H1 (cell line): ENCODE measurements at regions not wholly inside any gene's neighbourhood (a gene's known extent, or its start where the extent isn't known, plus 50 kb on each side); places are given as distances from the start of the nearest gene placed in this dataset.

Experiments used
- CTCF ChIA-PET: fragments of 300-600 bp; sonication (Branson Sonifier 250); formaldehyde crosslinking; loops from one replicate; lab custom pipeline; 2021; ENCODE audit not compliant: partially characterized antibody; lab: Charles Lee
- POLR2A ChIA-PET: fragments of 300-600 bp; sonication (Branson Sonifier 250); formaldehyde crosslinking; loops from one replicate; lab custom pipeline; 2021; ENCODE audit warnings: inconsistent platforms; ENCODE audit not compliant: partially characterized antibody; lab: Charles Lee
- DNase-seq, 2 experiments: peaks; one replicate each; pipeline versions ENCODE4 v3.0.0 to v3.0.0-alpha.2; 2010 to 2022; ENCODE audit warnings: low spot score in 2 of 2, low read depth in 1 of 2, mixed read lengths in 1 of 2
- FAIRE-seq: peaks from 2 replicates; lab custom pipeline; 2011; peaks lifted over from hg19 to GRCh38; lab: Jason Lieb, UNC
- H2AFZ ChIP-seq: 2 replicates; pipeline ENCODE4 v1.8.1; 2012; ENCODE audit warnings: low read length, inconsistent platforms
- H2AK5ac ChIP-seq: 2 replicates; pipeline ENCODE4 v1.6.1; 2013; ENCODE audit warnings: low read depth, low read length
- H2BK120ac ChIP-seq: replicated peaks from 2 replicates; pipeline ENCODE3; 2013; ENCODE audit warnings: low read depth, low read length, inconsistent platforms
- H2BK12ac ChIP-seq: 2 replicates; pipeline ENCODE4 v1.6.1; 2013; ENCODE audit warnings: low read depth, low read length
- H2BK15ac ChIP-seq: 2 replicates; pipeline ENCODE4 v1.6.1; 2013; ENCODE audit warnings: low read length
- H2BK20ac ChIP-seq: 2 replicates; pipeline ENCODE4 v1.6.1; 2013; ENCODE audit warnings: low read length
- H2BK5ac ChIP-seq: 2 replicates; pipeline ENCODE4 v1.6.1; 2013; ENCODE audit warnings: low read depth, low read length
- H3K14ac ChIP-seq: 2 replicates; pipeline ENCODE4 v1.6.1; 2013; ENCODE audit warnings: inconsistent platforms; ENCODE audit not compliant: insufficient read length
- H3K18ac ChIP-seq: 2 replicates; pipeline ENCODE4 v1.6.1; 2013; ENCODE audit warnings: low read length; ENCODE audit errors: extremely low read depth
- H3K23ac ChIP-seq: 2 replicates; pipeline ENCODE4 v1.6.1; 2013; ENCODE audit warnings: inconsistent platforms; ENCODE audit not compliant: insufficient read length
- H3K23me2 ChIP-seq: 2 replicates; pipeline ENCODE4 v1.6.1; 2013; ENCODE audit warnings: low read depth, low read length
- H3K27ac ChIP-seq: 2 replicates; pipeline ENCODE4 v1.6.1; 2011; ENCODE audit warnings: low read depth, low read length, inconsistent platforms
- H3K27me3 ChIP-seq, 4 experiments: replicated peaks in 1 of 4; 1 replicate in 1 of 4; 2 replicates in 3 of 4; pipeline versions ENCODE4 v1.6.1 to v1.8.1; 2011 to 2013; ENCODE audit warnings: low read length in 3 of 4, mild to moderate bottlenecking in 3 of 4, inconsistent platforms in 2 of 4, mixed read lengths in 2 of 4, moderate library complexity in 1 of 4; ENCODE audit not compliant: control insufficient read depth in 3 of 4, insufficient read depth in 3 of 4; ENCODE audit errors: extremely low read depth in 1 of 4
- H3K36me3 ChIP-seq, 4 experiments: 2 replicates each; pipeline versions ENCODE4 v1.6.1 to v1.8.1; 2011 to 2013; ENCODE audit warnings: mild to moderate bottlenecking in 4 of 4, low read length in 3 of 4, moderate library complexity in 2 of 4, control low read depth in 1 of 4, inconsistent platforms in 1 of 4; ENCODE audit not compliant: insufficient read depth in 4 of 4, control insufficient read depth in 2 of 4
- H3K4ac ChIP-seq: replicated peaks from 2 replicates; pipeline ENCODE3; 2013; ENCODE audit warnings: low read length, low read depth, mixed read lengths, inconsistent platforms; ENCODE audit not compliant: insufficient read length
- H3K4me1 ChIP-seq, 4 experiments: replicated peaks in 1 of 4; 1 replicate in 1 of 4; 2 replicates in 3 of 4; pipeline versions ENCODE4 v1.6.1 to v1.8.1; 2011 to 2013; ENCODE audit warnings: low read length in 3 of 4, inconsistent platforms in 2 of 4, mixed read lengths in 1 of 4; ENCODE audit not compliant: insufficient read depth in 4 of 4, control insufficient read depth in 3 of 4
- H3K4me2 ChIP-seq, 2 experiments: 2 replicates each; pipeline versions ENCODE4 v1.6.1 to v1.8.1; 2011 to 2013; ENCODE audit warnings: low read depth in 2 of 2, low read length in 2 of 2, control low read depth in 1 of 2, inconsistent platforms in 1 of 2, mild to moderate bottlenecking in 1 of 2; ENCODE audit not compliant: insufficient read depth in 1 of 2
- H3K4me3 ChIP-seq, 4 experiments: fragments of 200-600, 300-600 bp in 1 of 4; sonication (generic), shearing (Covaris generic), sonication (Bioruptor Twin) in 1 of 4; 2 replicates each; pipeline versions ENCODE4 v1.5.1 to v1.8.1; 2011 to 2016; ENCODE audit warnings: low read length in 4 of 4, low read depth in 3 of 4, control low read depth in 2 of 4, inconsistent platforms in 2 of 4, mild to moderate bottlenecking in 2 of 4, mixed read lengths in 1 of 4, moderate library complexity in 1 of 4; ENCODE audit not compliant: insufficient read depth in 2 of 4; ENCODE audit errors: extremely low read depth in 1 of 4
- H3K56ac ChIP-seq: replicated peaks from 2 replicates; pipeline ENCODE3; 2013; ENCODE audit warnings: low read depth, mild to moderate bottlenecking, mixed read lengths, low read length, inconsistent platforms; ENCODE audit not compliant: insufficient read length
- H3K79me1 ChIP-seq: 2 replicates; pipeline ENCODE4 v1.6.1; 2013; ENCODE audit warnings: low read depth, low read length, control low read depth
- H3K79me2 ChIP-seq, 2 experiments: 2 replicates each; pipeline versions ENCODE4 v1.6.1 to v1.8.1; 2012 to 2013; ENCODE audit warnings: low read length in 2 of 2, mild to moderate bottlenecking in 2 of 2, inconsistent platforms in 1 of 2; ENCODE audit not compliant: insufficient read depth in 2 of 2, control insufficient read depth in 1 of 2
- H3K9ac ChIP-seq, 4 experiments: replicated peaks in 1 of 4; 1 replicate in 1 of 4; 2 replicates in 3 of 4; pipeline versions ENCODE4 v1.6.1 to v1.8.1; 2011 to 2013; ENCODE audit warnings: low read depth in 3 of 4, low read length in 3 of 4, control low read depth in 2 of 4, mild to moderate bottlenecking in 2 of 4, moderate library complexity in 2 of 4, inconsistent platforms in 1 of 4; ENCODE audit errors: extremely low read depth in 1 of 4
- H3K9me3 ChIP-seq, 2 experiments: 2 replicates each; pipeline versions ENCODE4 v1.6.1 to v1.8.1; 2012 to 2013; ENCODE audit warnings: mild to moderate bottlenecking in 2 of 2, moderate library complexity in 2 of 2, control low read depth in 1 of 2, inconsistent platforms in 1 of 2, low read depth in 1 of 2, low read length in 1 of 2, mixed read lengths in 1 of 2; ENCODE audit not compliant: insufficient read depth in 2 of 2
- H4K20me1 ChIP-seq, 2 experiments: replicated peaks in 1 of 2; 2 replicates each; pipeline versions ENCODE3 to v1.8.1; 2011 to 2013; ENCODE audit warnings: inconsistent platforms in 2 of 2, low read length in 2 of 2, mild to moderate bottlenecking in 1 of 2; ENCODE audit not compliant: insufficient read depth in 2 of 2, control insufficient read depth in 1 of 2
- H4K5ac ChIP-seq: 2 replicates; pipeline ENCODE4 v1.6.1; 2013; ENCODE audit warnings: low read length, low read depth, mixed read lengths, inconsistent platforms; ENCODE audit not compliant: insufficient read length
- H4K8ac ChIP-seq: 2 replicates; pipeline ENCODE4 v1.8.0; 2013; ENCODE audit warnings: mild to moderate bottlenecking, moderate library complexity, low read length, inconsistent platforms; ENCODE audit not compliant: insufficient read depth; ENCODE audit errors: extremely low read depth
- H4K91ac ChIP-seq: replicated peaks from 2 replicates; pipeline ENCODE3; 2013; ENCODE audit warnings: low read length, mixed read lengths, inconsistent platforms; ENCODE audit not compliant: insufficient read length
- BACH1 ChIP-seq: IDR thresholded peaks from 2 replicates; pipeline ENCODE4 v1.6.1; 2012; ENCODE audit warnings: low read length, improper control_type of control experiment
- BCL11A ChIP-seq, 2 experiments: IDR thresholded peaks; one replicate each; pipeline ENCODE4 v1.6.1; 2011; ENCODE audit warnings: low read depth in 2 of 2, low read length in 2 of 2, mild to moderate bottlenecking in 2 of 2
- BRCA1 ChIP-seq: IDR thresholded peaks from 2 replicates; pipeline ENCODE4 v1.6.1; 2012; ENCODE audit warnings: low read depth, low read length, improper control_type of control experiment
- CEBPB ChIP-seq: IDR thresholded peaks from 2 replicates; pipeline ENCODE4 v1.6.1; 2012; ENCODE audit warnings: low read depth, low read length
- CHD2 ChIP-seq: IDR thresholded peaks from 2 replicates; pipeline ENCODE4 v1.6.1; 2012; ENCODE audit warnings: low read length, improper control_type of control experiment
- FOSL1 ChIP-seq: IDR thresholded peaks from 2 replicates; pipeline ENCODE4 v1.6.1; 2011; ENCODE audit warnings: mild to moderate bottlenecking, low read depth, low read length, moderate library complexity; ENCODE audit not compliant: insufficient read depth
- KDM1A ChIP-seq: fragments of 200-600, 300-600 bp; sonication (generic); IDR thresholded peaks from 2 replicates; pipeline ENCODE4 v1.7.1; 2016; ENCODE audit warnings: mild to moderate bottlenecking, low read length, borderline replicate concordance
- MAFK ChIP-seq: IDR thresholded peaks from 2 replicates; pipeline ENCODE4 v1.6.1; 2012; ENCODE audit warnings: low read depth, mild to moderate bottlenecking, improper control_type of control experiment, low read length
- POLR2A ChIP-seq, 2 experiments: IDR thresholded peaks; 1 replicate in 1 of 2; 2 replicates in 1 of 2; pipeline ENCODE4 v1.6.1; 2011; ENCODE audit warnings: low read depth in 2 of 2, low read length in 2 of 2, mild to moderate bottlenecking in 2 of 2; ENCODE audit errors: control extremely low read depth in 1 of 2
- POLR2AphosphoS5 ChIP-seq: IDR thresholded peaks from 2 replicates; pipeline ENCODE4 v1.6.1; 2011; ENCODE audit warnings: low read depth, low read length
- POU5F1 ChIP-seq: IDR thresholded peaks from 2 replicates; pipeline ENCODE4 v1.6.1; 2011; ENCODE audit warnings: low read depth, mild to moderate bottlenecking, low read length, moderate library complexity
- RAD21 ChIP-seq, 2 experiments: IDR thresholded peaks in 1 of 2; conservative IDR thresholded peaks in 1 of 2; 2 replicates each; pipeline ENCODE4 v1.6.1; 2011; ENCODE audit warnings: low read depth in 2 of 2, low read length in 2 of 2, improper control_type of control experiment in 1 of 2, inconsistent platforms in 1 of 2, mild to moderate bottlenecking in 1 of 2, moderate library complexity in 1 of 2
- SP1 ChIP-seq: IDR thresholded peaks from 2 replicates; pipeline ENCODE4 v1.6.1; 2011; ENCODE audit warnings: low read depth, low read length
- SP4 ChIP-seq: IDR thresholded peaks from 2 replicates; pipeline ENCODE4 v1.6.1; 2012; ENCODE audit warnings: low read length, inconsistent platforms
- SRF ChIP-seq: IDR thresholded peaks from 2 replicates; pipeline ENCODE4 v1.6.1; 2011; ENCODE audit warnings: mild to moderate bottlenecking, low read depth, low read length, moderate library complexity
- TAF1 ChIP-seq: IDR thresholded peaks from 2 replicates; pipeline ENCODE4 v1.6.1; 2011; ENCODE audit warnings: mild to moderate bottlenecking, low read depth, low read length
- TAF7 ChIP-seq: optimal IDR thresholded peaks from 2 replicates; pipeline ENCODE3; 2011; ENCODE audit warnings: low read depth, mild to moderate bottlenecking, inconsistent platforms, low read length, moderate library complexity, borderline replicate concordance
- ZNF274 ChIP-seq: IDR thresholded peaks from 2 replicates; pipeline ENCODE4 v1.7.0; 2012; ENCODE audit warnings: low read length, borderline replicate concordance; ENCODE audit errors: extremely low read depth
- WGBS, 2 experiments: shearing (Covaris generic) in 1 of 2; methylation state at CpG; one replicate each; pipeline versions ENCODE4 v1.1.6 to v1.1.7; 2013 to 2015; ENCODE audit warnings: low lambda C conversion rate in 2 of 2, mixed read lengths in 2 of 2, inconsistent platforms in 1 of 2, low coverage in 1 of 2, missing lambda C conversion rate in 1 of 2; ENCODE audit not compliant: insufficient replicate concordance in 2 of 2, insufficient coverage in 1 of 2, insufficient read length in 1 of 2; ENCODE audit errors: extremely low coverage in 1 of 2, missing lambda C conversion rate in 1 of 2; 5-methylcytosine and 5-hydroxymethylcytosine counted together

DNA sequence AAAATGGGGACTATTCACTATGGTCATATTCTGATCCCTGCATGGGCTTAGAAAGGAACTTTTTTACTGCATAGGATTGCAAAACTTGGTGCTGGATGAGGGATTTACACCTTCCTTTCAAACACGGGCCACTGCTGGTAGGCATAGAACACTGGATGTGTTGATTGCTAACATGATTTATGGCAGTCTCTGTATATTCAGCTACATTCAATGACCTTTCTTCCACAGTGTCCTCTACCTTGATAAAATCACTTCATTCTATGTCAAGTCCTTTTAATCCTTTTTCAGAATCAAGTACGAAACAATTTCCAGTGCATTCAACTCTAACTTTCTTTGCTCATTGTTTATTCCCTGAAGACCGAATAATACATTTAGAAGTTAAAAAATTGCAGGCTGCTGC lies 91.9 kb upstream of the ATG10 start:
- Histone ChIP-seq H3K23me2 (no peaks in the 10 kb centered on the region), H3K79me1 (no peaks in the 10 kb centered on the region), H2BK20ac (no peak overlapping the region), H2BK5ac (no peak overlapping the region), H2BK15ac (no peak overlapping the region), H4K5ac (no peak overlapping the region), H3K9me3 (no peaks in the 10 kb centered on the region), H3K4me3 (no peak overlapping the region), H3K79me2 (no peaks in the 10 kb centered on the region), H2BK12ac (no peak overlapping the region), H2BK120ac (no peak overlapping the region), H2AFZ (no peak overlapping the region), H3K4me2 (no peak overlapping the region), H3K9ac (no peak overlapping the region), H4K8ac (no peak overlapping the region), H4K91ac (no peak overlapping the region), H3K23ac (no peak overlapping the region), H3K14ac (no peak overlapping the region), H3K4ac (no peak overlapping the region), H3K4me1 (no peaks in the 10 kb centered on the region), H3K27ac (no peak overlapping the region), H4K20me1 (no peaks in the 10 kb centered on the region), H3K27me3 (no peaks in the 10 kb centered on the region), H2AK5ac (no peak overlapping the region), H3K56ac (no peak overlapping the region), H3K18ac (no peak overlapping the region), H3K36me3 (no peaks in the 10 kb centered on the region)
- DNase-seq (no peak), FAIRE-seq (no peak)
- 88% methylated on average over 3 of the region's 3 CpGs; no CpG with 5 or more reads in 1 of the 2 experiments for WGBS, 2 experiments
- ChIA-PET CTCF (interaction anchor here (1.1 kb wide), 1 partner anchor 23 kb away, joined by 3 read pairs; no protein-coding TSS in a partner anchor), POLR2A (no interaction called here)
- TF ChIP-seq KDM1A (no peak), BACH1 (no peak), BRCA1 (no peak), CEBPB (no peak), SP4 (no peak), ZNF274 (no peak), SP1 (no peak), CHD2 (no peak), BCL11A (IDR thresholded peaks at IDR 0.05; ENCODE audit: low read depth in 2 of 2, low read length in 2 of 2) (no peak), TAF7 (no peak), MAFK (no peak), TAF1 (no peak), FOSL1 (no peak), POLR2AphosphoS5 (no peak), SRF (no peak), POU5F1 (no peak), RAD21 (IDR thresholded peaks at IDR 0.05 in 1 of 2, conservative IDR thresholded peaks at IDR 0.05 in 1 of 2; ENCODE audit: low read depth in 2 of 2, low read length in 2 of 2) (no peak), POLR2A (IDR thresholded peaks at IDR 0.05; ENCODE audit: control extremely low read depth in 1 of 2, low read depth in 2 of 2, low read length in 2 of 2) (no peak)
